Astrocyte of the cerebellum (primary cell): ENCODE measurements at regions not wholly inside any gene's neighbourhood (a gene's known extent, or its start where the extent isn't known, plus 50 kb on each side); places are given as distances from the start of the nearest gene placed in this dataset.

Source experiments
- DNase-seq: peaks from one replicate; pipeline ENCODE4 v3.0.0-alpha.2; 2011; ENCODE audit warnings: low read depth
- H3K4me3 ChIP-seq: 2 replicates; pipeline ENCODE4 v1.5.1; 2011; ENCODE audit warnings: mild to moderate bottlenecking, low read depth, low read length, moderate library complexity
- CTCF ChIP-seq: IDR thresholded peaks from 2 replicates; pipeline ENCODE4 v1.5.1; 2012; ENCODE audit warnings: low read length, low read depth, moderate library complexity, mild to moderate bottlenecking; ENCODE audit errors: missing control alignments
- in situ Hi-C: cut with HindIII; loops from 2 replicates; pipeline ENCODE4 v1.10.0; 2017; ENCODE audit warnings: low sequenced_read_pairs

- H3K4me3 ChIP-seq, result no peak overlapping the region
- in situ Hi-C loops, result loop anchor here (5.0 kb wide), 1 partner anchor 53 kb away; no protein-coding TSS in a partner anchor
- no peak for TF ChIP-seq CTCF
- DNase-seq, result no peak
These were observed 138.6 kb downstream of the CEBPB start for GRCh38 chr20:50328996-50329898.

- in situ Hi-C loops, result loop anchor here (5.0 kb wide), 1 partner anchor 52 kb away; no protein-coding TSS in a partner anchor
- no peak for DNase-seq
- no peak for TF ChIP-seq CTCF
- H3K4me3 ChIP-seq, result no peak overlapping the region
These were observed 139.4 kb downstream of the CEBPB start for GRCh38 chr20:50329981-50330503.

- DNase-seq, result peak; percentile 76
- TF ChIP-seq CTCF, result no peak
- in situ Hi-C loops, result no loop called here
These were observed 140.1 kb downstream of the CEBPB start for GRCh38 chr20:50330504-50331313.

GRCh38 chr20:50331469-50332363 lies 141.1 kb downstream of the CEBPB start:
- in situ Hi-C loops, result no loop called here
- TF ChIP-seq CTCF, result no peak
- no peak overlapping the region for H3K4me3 ChIP-seq
- no peak for DNase-seq

More at GRCh38 chr20:50330504-50331313, 140.1 kb downstream of the CEBPB start:
- H3K4me3 ChIP-seq, result no peak overlapping the region

GRCh38 chr20:50332491-50332980 lies 141.9 kb downstream of the CEBPB start:
- no peak overlapping the region for H3K4me3 ChIP-seq
- no peak for DNase-seq
- in situ Hi-C loops, result no loop called here
- TF ChIP-seq CTCF, result no peak
